NCI-H82 (cell line): ENCODE measurements at regions not wholly inside any gene's neighbourhood (a gene's known extent, or its start where the extent isn't known, plus 50 kb on each side); places are given as distances from the start of the nearest gene placed in this dataset.
A peak's percentile ranks its signal among the peaks of the same experiment; 100 is the strongest.
"Not testable (repeated sequence)": the region's sequence is repeated elsewhere in the genome, so short reads cannot be mapped to it uniquely, and the experiment has no call there.

Source experiments
- DNase-seq: peaks from one replicate; lab custom pipeline; 2025; lab: John Stamatoyannopoulos, UW

DNA sequence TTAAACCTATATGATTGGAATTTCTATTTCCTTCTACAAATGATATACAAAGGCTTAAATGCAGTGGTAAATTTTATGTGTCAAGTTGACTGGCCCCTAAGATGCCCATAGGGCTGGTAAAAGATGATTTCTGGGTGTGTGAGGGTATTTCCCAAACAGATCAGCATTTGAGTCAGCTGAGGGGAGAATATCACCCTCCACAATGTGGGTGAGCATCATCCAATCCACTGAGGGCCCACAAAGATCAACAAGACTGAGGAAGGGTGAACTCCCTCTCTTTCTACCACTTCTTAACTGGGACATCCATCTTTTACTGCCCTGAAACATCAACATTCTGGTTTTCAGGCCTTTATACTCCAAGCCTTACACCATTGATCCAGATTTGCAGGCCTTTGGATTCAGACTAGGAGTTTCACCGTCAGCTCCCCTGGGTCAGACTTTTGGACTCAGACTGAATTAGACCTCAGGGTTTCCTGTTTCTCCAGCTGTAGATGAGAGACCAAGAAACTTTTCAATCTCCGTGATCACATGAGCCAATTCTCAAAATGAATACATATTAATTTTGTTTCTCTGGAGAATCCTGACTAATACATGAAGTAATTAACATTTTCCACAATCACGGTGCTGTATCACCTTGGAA lies 1020.7 kb upstream of the SLIT2 start:
- no peak for DNase-seq

DNA sequence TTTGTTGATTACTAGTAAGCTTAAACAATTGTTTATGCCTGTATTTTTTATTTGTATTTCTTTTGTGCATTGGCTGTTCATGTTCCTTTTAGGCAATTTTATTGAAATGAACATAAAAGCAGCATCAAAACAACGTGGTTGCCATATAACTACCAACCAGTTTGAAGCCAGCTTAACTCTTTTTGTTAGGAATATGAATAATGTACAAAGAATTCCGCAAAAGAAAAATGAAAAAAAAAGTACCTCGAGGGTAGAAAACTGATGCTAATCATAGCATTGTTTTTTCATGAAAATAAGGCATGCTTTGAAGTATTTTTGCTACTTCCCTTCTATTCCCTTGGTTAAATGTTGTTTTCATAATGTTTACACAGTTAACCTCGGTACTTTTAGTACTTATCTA lies 1024.0 kb upstream of the SLIT2 start:
- no peak for DNase-seq

DNA sequence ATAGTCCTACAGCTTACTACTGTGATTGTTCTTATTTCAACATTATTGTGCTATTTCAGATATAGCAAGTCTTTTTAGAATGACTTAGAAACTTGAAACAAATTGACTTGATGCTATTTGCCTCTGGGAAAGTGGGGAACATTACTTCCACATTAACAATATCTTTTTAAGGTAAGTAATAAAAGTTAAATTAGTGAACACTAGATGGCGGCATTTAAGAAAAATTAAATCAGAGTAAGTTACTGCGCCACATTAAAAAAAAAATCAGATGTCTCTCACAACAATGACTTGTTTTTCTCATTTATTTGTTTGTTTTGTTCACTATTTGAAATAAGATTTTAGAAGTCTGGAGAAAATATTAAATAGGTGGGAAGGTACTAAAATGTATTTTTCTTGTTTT lies 1026.9 kb upstream of the SLIT2 start:
- peak; percentile 47 for DNase-seq

DNA sequence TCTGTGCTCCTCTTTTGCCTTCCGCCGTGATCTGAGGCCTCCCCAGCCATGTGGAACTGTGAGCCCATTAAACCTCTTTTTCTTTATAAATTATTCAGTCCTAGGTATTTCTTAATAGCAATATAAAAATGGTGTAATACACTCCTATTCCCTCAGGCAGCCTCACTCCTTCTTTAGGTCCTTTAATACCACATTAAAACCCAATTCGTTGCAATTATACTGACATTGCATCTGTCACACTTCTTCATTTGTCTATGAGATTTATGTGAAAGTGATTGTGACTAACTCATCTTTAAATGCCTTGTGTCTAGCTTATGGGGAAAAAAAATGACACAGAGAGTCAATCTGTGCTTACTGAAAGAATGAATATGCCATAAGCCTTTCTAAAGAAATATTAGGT lies 1035.2 kb upstream of the SLIT2 start:
- DNase-seq: no peak

DNA sequence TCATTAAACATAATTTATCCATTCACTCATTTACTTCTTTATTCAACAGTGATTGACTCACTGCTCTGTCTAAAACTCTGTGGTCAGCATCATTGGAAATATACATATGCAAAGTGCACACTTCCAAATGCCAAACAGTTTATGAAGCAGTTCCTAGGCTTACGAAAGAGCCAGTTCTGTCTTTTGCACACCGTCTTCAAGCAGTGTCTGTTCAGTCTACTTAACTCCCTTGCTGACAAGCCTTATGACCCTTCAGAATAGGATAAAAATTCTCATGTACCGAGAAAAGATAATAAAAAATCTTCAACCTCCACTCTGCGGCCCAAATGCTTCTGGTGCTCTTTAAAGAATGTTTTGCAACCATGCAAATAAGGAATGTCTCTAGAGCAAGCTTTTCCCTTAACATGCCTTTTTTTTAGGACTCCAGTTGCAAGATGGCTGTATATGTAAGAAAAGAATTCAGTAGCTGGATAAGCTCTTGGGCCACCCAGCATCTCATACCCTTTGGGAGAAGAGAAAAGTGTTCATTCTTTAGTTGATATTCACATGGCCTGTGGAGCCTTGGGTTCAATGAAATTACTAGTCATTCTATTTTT lies 1037.0 kb upstream of the SLIT2 start:
- DNase-seq: no peak

DNA sequence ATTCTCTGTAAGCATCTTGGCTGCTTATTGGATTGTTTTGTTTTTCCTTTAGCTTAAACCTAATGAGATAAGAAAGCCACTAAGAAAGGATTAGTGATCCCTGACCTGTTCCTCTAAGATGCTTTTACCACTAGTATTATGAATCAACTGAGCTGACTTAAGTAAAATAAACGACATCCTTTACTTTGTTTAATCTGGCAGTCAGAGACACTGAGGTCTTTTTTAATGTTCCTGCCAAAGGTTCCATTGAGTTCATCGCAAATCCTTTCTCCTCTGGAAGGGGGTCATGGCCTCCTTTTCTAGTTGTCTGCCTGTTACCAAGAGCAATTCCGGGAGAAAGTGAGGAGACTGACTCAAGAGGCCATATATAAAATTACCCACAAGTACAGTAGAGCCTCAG lies 1038.3 kb upstream of the SLIT2 start:
- peak; percentile 93 for DNase-seq

DNA sequence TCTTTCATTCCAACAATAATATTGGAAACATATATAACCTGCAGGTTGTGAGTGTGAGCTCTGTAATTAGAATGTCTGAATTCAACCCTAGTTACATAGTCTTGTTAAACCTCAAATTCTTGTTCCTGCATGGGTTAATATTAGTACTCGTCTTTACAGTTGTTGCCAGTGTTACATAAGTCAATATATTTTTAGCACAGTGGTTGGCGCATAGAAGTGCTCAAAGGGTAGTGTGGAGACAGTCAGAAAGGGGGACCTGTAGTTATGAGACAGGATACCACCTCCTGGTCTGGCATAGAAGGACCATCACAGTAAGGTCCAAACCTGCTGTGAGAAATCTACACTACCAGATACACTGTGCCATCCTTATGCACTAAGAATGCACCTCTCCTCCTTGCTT lies 1045.9 kb upstream of the SLIT2 start:
- no peak for DNase-seq

DNA sequence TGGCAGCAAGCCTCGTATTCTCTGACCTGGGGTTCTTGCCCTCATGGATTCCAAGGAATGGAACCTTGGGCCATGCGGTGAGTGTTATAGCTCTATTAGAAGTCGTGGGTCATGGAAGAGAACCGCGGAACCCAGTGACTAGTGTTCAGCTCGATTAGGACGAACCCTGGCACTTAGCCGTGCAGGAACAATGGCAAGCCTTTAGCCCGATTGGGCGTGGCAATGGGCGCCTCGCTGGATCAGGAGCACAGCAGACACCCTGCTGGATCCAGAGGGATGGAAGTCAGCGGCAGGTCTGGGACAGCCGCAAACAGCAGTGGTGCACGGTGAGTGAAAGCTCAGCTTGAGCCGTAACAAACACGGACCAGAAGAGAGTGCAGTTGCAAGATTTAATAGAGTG lies 1053.9 kb upstream of the SLIT2 start:
- not testable (repeated sequence) for DNase-seq

DNA sequence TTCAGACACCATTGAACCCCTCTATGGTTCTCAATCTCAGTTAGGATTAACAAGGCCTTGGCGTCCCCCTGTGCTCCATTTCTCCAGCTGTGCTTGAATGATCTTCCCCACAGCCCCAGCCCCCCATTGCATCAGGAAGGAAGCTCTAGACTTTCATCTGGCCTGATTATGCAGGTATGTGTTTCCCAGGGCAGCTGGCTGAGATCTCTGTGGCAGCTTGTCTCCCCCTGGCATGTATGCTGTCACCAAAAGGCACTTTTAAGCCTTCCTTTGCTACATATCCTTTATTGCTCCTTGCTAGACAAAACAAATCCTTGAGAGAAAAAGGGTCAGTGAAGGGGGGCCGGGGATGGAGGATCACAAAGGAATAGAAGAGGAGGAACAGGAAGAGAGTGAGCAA lies 1056.0 kb upstream of the SLIT2 start:
- no peak for DNase-seq

DNA sequence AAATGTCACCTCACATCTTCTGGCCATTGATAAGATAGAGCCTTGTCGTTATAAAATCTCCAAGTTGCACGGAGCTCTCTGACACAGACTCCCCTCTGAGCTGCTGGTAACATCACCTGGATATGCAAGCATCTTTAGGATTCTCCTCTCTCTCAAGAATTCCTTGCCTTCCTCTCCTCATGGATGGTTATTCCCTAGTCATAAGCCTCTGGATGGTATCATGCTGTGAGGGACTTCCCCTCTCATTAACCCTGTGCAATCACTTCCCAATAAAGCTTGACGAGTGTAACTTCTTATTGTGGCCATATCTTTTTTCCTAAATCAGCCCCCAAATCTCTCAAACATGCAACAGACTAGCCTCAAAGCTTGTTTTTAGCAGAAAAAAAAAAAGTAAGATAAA lies 1057.0 kb upstream of the SLIT2 start:
- no peak for DNase-seq

DNA sequence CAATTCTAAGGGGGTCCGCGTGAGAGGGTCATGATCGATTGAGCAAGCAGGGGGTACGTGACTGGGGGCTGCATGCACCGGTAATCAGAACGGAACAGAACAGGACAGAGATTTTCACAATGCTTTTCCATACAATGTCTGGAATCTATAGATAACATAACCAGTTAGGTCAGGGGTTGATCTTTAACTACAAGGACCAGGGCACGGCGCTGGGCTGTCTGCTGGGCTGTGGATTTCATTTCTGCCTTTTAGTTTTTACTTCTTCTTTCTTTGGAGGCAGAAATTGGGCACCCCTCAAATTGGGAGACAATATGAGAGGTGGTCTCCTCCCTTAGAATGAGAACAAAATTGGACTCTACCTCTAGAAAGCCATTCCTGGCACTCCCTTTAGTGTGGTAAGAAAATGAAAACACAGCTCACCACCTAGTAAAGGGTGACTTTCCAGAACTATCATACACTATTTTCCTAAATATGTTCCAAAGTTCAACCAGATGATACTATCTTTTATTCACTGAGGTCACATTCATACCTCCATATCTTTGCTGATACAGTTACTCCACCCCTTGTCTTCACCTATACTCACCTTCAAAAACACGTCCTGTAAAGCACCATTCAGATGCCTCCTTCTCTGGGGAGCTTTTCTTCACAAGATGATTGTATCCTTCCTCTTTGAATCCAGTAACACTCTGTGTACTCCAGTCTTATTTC lies 1058.3 kb upstream of the SLIT2 start:
- DNase-seq: no peak

DNA sequence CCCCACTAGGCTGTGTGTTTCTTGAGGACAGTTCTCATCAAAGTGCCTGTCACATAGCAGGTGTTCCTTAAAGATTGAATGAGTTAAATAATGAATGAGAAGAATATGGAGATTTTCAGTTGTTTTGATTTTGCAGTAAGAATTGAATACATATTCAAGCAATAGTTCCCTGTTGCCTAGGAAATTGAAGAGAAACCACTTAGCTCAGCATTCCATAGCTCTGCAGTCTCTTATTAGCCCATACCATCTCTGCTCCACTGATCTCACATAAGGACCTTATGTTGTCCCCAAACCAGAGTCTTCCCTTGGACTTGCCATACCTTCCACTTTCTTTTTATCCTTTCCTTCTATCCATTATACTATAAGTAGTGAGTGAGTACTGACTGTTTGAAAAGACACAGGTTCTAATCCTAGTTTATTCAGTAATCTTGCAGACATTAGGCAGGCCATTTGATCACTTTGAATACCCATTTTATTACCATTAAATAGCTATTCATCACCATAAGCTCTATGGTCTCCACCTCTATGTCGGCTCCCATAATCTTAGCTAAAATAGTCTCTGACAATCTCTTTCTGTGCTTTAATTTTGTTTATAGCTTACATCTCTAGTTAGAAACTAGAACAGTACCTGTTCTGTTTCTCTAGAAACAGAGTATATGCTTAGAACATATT lies 1059.6 kb upstream of the SLIT2 start:
- DNase-seq: no peak

DNA sequence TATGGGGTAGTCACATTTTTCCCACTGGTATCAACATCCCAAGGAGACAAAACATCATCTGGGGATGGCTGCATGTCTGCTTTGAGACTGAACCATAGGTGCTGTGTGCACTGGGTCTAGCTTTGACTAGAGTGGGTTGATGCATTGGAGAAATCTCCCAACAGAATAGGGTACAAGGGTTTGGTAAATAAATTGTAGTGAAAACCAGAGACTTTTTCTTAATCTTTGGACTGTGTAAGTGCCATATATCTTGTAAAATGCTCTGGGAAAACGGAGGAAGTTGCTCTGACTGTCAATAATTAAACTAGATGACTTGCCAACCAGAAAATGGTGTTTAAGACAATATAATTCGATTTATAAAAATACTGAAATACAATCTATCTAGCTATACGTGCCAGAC lies 1064.0 kb upstream of the SLIT2 start:
- DNase-seq: no peak

DNA sequence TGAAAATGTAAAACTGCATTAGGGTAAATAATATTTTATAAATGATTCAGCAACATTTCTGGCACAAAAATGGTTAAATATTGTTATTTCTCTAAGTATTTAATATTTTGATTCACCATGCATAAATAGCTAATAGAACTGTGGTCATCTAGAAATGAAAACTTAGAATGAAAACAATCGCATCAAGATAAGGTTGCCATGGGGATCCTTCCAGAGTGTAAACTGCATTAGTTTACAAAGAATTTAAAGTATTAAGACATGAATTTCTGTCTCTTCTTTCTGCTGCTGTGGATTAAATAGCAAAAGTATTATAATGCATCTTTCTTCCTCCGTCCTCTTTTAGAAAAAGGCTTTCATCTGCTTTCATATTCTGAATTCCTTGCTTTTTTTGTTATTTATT lies 1064.6 kb upstream of the SLIT2 start:
- DNase-seq: no peak

DNA sequence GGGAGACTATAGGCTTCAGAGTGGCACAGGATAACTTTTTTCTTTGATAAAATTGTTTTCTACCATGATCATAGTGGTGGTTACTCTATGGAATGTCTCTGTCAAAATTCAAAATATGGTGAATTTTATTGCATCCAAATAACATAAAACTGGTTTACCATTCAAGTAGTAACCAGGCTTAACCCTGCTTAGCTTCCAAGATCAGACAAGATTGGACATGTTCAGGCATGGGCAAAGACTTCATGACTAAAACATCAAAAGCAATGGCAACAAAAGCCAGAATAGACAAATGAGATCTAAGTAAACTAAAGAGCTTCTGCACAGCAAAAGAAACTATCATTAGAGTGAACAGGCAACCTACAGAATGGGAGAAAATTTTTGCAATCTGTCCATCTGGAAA lies 1070.1 kb upstream of the SLIT2 start:
- DNase-seq: not testable (repeated sequence)

DNA sequence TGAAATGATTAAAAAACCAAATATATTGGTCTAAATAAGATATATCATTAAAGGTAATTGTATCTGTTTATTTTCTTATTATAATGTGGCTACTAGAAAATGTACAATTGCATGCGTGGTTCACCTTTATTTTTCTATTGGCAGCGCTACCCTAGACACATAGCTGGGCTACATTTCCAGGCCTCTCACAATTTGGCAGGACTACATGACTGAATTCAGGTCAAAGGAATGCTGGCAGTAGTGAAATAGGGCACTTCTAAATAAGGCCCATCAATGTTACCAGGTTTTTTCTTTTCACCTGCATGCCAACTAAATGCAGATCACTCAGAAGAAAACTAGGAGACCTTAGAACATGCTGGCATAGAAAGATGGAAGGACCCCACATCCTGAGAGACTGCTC lies 1072.9 kb upstream of the SLIT2 start:
- no peak for DNase-seq

DNA sequence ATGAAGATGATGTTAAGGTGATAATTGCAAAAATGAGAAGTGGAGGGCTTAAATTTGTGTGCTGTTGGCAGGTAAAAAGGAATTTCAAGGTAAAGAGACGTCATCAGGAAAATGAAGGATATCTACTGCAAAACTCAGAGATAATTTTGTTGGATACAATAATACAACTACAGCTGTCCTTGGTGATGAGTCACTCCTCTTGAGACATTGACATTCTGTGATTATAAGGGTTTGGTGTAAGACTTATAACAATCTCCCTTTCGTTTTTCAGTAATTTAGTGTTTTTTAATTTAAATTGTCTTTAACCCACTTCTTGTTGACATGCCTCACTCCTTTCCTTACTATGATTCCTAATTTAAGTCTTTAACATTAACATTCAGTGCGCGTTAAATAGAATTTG lies 1074.1 kb upstream of the SLIT2 start:
- DNase-seq: no peak

DNA sequence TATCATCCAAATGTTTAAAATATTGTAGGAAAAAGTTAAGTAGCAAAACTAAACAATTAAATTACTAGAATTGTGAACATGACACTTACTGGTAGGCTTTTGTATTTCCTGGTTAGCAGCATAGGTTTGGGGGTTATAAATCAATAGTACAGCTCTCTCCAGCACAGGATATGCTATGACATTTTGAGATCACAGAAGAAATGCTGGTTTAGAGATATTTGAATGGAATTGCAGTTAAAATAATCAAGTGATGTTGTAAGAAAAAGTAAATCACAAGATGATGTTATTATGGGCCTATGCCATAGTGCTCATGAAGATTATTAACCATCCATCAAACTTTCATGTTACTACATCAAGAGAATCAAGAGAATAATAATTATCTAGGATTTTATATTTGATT lies 1079.9 kb upstream of the SLIT2 start:
- DNase-seq: no peak

DNA sequence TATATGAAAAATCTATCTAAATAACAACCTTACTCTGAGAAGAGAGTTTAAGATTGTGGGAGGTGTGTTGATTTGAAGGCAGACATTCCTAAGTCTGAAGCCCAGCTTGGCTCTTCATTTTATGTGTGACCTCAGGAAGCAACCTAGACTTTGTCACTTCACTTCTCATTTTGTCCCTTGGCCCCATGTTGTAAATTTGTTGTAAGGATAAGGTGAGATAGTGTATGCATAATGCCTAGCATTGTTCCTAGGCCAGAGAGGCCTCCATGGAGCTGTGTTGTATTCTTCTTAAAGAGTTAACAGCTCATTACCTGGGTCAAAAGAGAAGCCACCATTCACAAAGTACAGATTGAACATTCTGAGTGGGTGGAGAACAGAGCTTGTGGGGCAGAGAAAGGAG lies 1084.4 kb upstream of the SLIT2 start:
- DNase-seq: no peak

DNA sequence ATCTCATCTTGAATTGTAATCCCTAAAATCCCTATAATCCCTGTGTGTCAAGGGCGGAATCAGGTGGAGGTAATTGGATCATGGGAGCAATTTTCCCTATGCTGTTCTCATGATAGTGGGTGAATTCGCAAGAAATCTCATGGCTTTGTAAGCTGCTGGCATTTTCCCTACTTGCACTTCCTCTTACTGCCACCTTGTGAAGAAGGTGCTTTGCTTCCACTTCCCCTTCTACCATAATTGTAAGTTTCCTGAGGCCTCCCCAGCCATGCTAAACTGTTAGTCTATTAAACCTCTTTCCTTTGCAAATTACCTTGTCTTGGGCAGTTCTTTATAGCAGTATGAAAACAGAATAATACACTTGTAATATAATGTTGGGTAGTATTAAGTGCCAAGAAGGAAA lies 1087.4 kb upstream of the SLIT2 start:
- DNase-seq: peak; percentile 71

DNA sequence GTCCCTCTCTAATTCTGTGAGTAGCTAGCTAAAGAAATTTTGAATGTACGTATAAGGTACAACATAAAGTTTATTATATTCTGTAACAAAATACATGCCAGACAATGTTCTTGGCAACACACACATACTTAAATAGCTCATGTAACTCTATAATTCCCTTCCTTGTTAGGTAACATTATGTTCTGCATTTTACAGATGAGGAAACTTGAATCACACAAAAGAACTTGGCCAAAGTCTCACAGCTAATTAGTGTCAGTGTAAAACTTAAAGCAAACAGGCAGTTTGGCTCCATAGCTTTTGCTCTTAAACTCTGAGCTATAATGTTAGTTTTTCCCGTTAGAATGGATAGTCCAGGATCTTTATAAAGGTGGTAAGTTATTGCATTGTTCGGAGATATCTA lies 1091.8 kb upstream of the SLIT2 start:
- DNase-seq: no peak

DNA sequence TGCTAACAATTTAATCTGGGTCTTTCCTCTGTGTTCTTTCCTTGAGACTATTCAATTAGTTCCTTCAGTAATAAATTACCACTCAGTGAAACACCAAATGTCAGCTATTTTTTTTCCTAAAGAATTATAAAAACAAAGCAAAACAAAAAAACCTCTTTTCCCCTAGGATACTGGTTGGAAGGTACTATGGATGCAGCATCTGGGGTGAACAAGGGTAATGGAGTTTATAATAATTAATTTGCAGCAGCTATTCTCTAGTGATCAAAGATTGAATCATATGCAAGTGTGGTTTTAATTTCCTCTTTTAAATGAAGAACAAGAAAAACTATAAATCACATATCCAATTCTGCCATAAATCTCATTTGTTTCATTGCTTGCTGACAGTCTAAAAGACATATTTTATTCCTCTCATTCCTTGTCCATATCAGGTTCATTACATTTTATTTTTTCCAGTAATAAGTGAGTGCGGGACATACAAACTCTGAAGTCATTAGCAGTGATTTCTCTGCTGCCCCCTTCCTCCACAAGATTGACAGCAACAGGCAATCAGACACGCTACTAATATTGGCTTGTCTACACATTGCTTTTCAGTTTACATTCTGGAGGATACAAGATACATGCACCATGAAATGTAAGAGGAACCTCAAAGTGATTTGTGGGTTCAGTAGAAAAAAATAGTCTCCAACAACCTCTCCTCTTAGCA lies 1093.4 kb upstream of the SLIT2 start:
- no peak for DNase-seq

DNA sequence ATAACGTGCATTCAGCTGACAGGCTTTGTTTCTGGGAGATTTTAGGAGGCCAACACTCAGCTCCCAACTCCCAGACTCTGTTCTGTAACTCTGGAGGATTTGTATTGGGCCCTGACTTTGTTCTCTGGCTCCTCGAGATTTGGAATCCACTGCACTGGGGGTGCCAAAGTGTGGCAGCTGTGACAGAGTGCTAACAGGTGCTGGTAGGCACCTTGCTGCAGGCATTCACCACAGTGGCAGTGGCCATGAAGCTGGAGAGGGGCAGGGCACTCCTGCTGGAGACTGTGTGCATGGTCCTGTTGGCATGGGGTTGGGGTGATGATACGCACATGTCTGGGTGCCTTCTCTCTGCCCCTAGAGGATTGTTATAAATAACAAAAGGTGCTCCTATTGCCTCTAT lies 1094.9 kb upstream of the SLIT2 start:
- DNase-seq: no peak
